ENCODE measurements at regions not wholly inside any gene's neighbourhood (a gene's known extent, or its start where the extent isn't known, plus 50 kb on each side); places are given as distances from the start of the nearest gene placed in this dataset.

GRCh38 chr15:97140216-97140615 is 809.7 kb downstream of the NR2F2 start:
- no peak for DNase-seq

GRCh38 chr15:97141360-97141759 is 810.9 kb downstream of the NR2F2 start:
- no peak for DNase-seq

- no peak for DNase-seq
Measured at GRCh38 chr15:97141871-97142270, 811.4 kb downstream of the NR2F2 start.

DNA sequence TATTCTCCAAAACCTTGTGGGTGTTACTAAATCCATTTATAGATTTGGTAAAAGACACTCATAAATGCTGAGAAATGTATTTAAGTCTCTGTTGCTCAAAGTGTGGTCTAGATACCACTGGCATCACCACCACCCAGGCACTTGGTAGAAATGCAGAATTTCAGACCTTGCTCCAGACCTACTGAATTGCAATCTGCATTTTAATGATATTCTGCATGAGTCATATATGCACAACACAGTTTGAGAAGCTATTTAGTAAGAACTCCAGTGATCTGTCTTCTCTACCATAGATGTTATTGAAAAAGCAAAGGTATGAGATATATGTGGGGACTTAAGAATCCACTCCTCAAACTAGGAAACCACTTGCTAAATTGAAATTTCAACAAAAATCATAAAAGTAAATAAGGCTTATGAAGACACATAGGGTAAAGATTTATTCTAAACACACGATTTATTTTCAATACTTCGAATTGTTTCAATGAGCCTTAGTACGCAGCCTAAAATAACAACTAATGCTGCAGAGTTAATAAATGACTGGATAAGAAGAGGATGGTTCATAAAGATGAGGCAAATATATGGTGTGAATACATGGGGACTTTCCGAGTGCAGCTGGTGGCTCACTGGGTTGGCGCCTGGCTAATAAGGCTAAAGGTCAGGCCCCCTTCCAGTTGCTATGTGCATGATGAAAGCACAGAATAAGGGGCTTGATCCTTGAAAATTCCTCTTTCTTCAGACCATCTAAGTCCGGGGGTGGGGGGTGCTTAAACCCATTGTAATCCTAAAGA is 813.3 kb downstream of the NR2F2 start:
- DNase-seq, result no peak

DNA sequence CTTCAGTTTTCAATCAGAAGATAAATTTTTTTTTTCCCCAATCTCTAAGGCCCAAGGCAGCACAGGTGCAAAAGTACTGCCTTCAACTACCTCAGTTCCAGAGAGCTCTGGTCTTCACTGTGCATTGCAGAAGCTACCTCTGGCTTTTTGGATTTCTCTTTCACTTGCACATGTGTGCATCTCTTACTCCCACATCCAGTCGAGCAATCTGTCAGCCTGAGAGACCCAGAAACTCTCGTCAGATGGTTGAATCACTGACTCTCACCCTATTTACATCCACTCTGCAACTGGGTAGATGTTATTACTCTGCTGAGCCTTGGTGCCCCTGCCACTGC is 813.8 kb downstream of the NR2F2 start:
- no peak for DNase-seq

GRCh38 chr15:97146929-97147870 is 813.3 kb upstream of the ARRDC4 start:
- DNase-seq, result no peak

DNA sequence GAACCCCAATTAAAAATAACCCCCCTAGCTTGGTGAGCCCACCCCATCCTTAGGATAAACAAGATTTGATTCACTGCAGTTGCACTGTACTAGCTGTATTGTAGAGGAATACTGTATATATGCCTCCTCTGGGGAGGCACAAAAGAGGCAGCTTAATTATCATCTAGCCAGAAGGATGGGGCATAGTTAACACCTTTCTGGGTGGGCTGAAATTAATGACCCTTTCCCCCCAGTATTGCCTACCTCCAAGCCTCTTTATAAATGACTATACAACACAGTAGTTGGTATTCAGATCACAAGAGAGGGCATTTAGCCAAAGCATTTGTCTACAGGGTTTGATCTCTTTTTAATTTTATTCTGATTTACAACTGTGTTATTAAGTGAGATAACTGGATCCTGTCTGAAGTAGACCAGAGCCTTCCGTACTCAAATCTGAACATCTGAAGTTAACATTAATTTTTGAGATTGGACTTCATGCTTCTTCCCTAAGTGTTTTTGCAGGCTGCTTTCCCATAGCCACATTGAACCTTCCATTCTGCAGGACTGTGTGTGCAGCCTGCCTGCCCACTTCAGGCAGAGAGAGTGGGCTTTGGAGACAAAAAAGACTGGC is 807.0 kb upstream of the ARRDC4 start:
- DNase-seq, result no peak

DNA sequence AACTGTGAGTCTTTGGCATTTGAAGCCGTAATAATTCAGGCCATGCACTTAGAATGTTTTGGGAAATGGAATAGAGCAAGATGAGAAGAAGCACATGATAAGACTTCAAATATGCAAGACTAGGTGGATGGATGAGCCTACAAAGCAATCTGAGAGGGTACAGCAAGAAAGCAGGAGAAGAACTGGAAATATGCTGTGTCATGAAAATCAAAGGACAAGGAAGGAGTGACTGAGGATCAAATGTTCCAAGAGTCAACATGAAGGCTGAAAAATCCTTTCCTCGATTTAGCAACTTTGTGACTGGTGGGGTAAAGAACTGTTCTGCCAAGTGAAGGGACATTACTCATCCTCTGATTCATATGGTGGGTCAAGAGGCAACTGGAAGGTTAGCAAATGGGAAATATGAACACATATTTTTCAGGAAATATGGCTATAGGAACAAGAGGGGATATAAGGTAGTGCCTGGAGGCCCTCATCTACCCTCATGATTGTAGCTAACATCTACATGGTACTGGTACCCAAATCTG is 803.7 kb upstream of the ARRDC4 start:
- DNase-seq, result no peak

DNA sequence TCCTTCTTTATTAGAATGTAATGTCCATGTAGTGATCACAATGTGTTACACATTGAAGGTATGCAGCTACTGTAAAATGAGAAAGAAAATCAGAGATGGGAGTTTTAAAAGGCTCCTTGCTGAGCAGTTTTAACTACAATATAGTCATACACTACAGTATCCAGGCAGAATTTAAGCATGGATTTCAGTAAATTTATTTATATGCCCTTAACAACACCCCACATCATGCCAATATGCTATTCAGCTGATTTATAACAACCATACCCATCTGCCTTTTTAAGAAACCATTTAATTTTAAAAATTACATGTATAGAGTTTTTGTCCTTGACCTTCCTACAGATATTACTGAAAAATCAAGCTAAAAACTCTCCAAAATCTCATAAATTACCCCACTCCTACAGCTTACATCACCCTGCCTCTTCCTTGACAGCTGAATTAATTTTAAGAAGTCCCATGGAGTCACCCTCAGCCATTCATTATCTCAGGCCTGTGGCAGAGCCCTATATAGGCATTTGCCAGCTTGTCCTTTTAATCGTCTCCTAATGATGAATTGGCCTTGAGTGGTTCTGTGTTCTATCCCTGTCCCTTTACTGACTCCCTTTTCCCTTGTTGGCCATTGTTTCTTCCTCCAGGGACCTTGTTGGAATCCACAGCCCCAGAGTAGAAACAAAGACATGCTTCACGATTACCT is 797.6 kb upstream of the ARRDC4 start:
- DNase-seq, result no peak

DNA sequence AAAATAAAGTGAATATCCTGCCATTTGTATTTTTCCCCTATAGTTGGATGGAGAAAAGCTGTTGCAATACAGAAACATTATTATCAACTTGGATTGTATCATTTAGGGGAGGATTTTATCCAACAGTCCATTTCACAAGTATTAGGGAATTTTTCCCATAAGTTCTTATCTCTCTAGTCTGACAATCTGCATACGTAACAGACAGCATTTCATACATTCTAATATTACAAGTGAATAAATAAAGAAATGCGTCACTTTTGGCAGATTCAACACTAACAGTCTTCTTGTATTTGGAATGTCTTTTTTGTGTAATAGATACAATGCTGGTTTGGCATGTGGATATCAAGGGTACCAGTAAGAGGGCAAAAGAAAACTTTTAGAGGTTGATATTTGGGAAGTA is 795.3 kb upstream of the ARRDC4 start:
- no peak for DNase-seq

GRCh38 chr15:97168704-97169475 is 791.6 kb upstream of the ARRDC4 start:
- DNase-seq, result no peak

GRCh38 chr15:97171556-97171955 is 788.9 kb upstream of the ARRDC4 start:
- no peak for DNase-seq

DNA sequence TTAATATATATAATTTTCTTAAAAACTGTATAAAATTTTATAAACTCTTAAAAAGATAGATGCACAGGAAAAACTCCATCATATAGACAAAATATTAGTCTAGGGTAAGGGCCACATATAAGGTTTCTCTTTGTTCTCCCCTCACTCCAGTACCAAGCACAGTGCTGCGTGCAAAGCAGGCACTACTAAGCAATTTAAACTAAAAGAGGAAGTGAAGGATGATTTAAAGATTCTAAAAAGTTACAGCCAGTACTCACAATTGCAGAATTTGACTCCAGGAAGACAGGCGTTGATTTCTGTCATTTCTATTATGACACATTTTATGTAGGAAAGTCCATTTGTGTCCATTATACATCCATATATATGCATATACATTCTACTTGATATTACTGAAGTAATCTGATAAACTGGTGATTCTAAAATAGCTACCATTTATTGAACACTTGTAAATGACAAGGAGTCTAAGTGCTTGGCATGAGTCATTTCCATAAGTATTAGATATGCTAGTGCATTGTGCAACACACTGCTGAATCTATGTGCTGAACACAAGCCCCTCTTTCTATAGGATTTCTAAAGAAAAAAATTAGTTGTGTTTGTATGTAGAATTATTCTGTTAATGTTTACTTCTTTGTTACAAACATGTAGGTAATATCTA is 785.5 kb upstream of the ARRDC4 start:
- no peak for DNase-seq

DNA sequence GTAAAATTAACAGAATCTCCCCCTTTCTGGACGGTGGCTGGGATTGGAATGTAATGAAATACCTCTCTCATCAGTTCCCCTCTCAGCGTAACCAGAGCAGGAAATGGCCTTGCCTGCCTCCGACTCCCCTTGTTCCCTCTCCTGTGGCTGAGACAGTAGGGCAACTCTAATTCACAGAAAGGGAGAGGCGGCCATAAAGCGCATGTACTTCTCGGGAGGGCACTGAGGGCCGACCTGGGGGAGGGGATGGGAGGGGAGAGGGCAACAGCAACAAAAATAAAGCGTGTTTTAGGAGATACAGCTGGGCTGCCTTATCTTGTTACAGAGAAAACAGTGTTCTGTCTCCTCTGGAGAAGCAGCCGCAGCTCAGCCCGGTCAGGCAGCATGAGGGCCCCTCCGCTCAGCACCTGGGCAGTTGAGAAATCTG is 783.3 kb upstream of the ARRDC4 start:
- DNase-seq, result no peak

DNA sequence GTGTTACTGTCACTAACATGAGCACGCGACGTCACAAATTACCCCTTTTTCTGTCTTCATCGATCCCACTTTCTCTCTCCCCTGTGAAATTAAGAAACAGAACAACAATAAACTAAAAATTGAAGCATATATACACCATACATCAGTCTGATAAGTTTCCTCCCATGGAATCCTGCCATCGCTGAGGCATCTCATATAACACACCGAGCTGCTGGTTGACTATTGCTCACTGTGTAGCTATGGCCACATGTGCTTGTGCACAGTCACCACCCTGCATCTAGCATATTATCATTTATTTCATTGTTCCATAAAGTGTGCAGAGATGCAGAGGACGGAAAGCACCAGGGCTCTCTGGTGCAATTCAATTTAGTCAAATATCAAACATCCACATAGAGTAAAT is 777.9 kb upstream of the ARRDC4 start:
- no peak for DNase-seq

- DNase-seq, result no peak
Measured at GRCh38 chr15:97189162-97189780, 771.2 kb upstream of the ARRDC4 start.

DNA sequence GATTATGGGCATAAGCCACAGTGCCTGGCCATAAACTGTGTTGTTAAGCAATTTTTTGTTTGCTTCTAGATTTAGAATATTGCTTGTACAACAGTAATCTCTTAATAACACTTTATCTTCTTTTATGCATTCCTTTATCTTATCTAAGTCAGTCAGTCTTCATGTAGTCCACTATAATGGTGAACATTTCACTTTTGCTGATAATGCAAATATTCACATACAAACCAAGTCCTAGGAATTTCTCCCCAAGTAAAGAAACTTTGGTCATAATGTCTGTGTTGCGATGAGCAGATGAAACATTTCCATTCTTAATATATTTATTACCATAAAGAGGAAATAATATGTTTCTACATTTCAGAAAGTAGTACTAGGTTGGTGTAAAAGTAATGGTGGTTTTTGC is 765.8 kb upstream of the ARRDC4 start:
- DNase-seq, result no peak

GRCh38 chr15:97196048-97197014 is 764.2 kb upstream of the ARRDC4 start:
- DNase-seq, result no peak

DNA sequence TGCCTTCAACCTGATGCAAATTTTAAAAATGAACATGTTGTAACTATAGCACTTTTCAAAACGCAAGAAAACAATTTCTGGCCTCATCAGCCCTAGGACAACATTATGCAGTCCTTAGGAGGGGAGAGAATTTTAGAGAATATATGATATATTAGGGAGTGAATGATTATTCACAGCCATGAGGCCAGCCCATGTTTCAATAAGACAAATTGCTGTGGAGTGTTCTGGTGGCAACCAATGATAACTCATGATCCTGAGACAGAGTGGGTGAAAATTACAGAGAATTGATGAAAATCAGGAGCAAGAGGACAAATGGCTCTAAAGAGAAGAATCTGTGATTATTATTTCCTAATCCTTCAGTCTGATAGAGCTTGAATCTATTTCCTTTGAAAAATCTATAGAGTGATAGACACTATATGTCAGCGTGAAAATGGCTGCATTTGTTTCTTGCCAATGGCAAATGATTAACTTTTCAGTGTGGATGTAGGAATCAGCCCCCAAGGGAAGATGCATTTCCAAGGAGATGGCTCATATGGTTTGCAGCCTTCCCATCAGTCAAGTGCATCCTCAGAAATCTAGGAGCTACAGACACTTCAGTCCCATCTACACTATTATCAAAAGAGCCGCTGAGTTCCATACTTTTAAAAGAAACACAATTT is 761.0 kb upstream of the ARRDC4 start:
- DNase-seq, result no peak

Measured in stimulated activated CD8-positive, alpha-beta memory T cell treated with anti-CD3 and anti-CD28 coated beads, Interleukin-4, amount 100 ng/mL, for 48 hours (primary cell).